Adrenal gland (tissue), 9 donors: ENCODE measurements at regions not wholly inside any gene's neighbourhood (a gene's known extent, or its start where the extent isn't known, plus 50 kb on each side); places are given as distances from the start of the nearest gene placed in this dataset.

ENCODE experiments used
- DNase-seq, 7 donors: peaks; one replicate each; pipeline ENCODE4 v3.0.0-alpha.2; 2019 to 2020
- H3K27ac ChIP-seq, 5 donors: fragments of 200-600 bp; sonication (generic) in 4 of 5; 1 replicate in 3 of 5; 2 replicates in 2 of 5; pipeline versions ENCODE4 v1.5.1 to v1.8.0; 2016 to 2020; ENCODE audit warnings: mild to moderate bottlenecking in 1 of 5
- H3K27me3 ChIP-seq: fragments of 200-600 bp; 2 replicates; pipeline ENCODE4 v1.8.0; 2021
- H3K36me3 ChIP-seq, 2 donors: fragments of 200-600 bp; replicated peaks in 1 of 2; 1 replicate in 1 of 2; 2 replicates in 1 of 2; pipeline versions ENCODE4 v1.5.1 to v1.8.0; 2018 to 2022
- H3K4me1 ChIP-seq, 2 donors: fragments of 200-600 bp; replicated peaks in 1 of 2; 1 replicate in 1 of 2; 2 replicates in 1 of 2; pipeline versions ENCODE4 v1.5.1 to v1.8.0; 2018 to 2021
- H3K4me3 ChIP-seq, 4 donors: fragments of 200-600 bp; sonication (generic) in 3 of 4; one replicate each; pipeline ENCODE4 v1.5.1; 2016 to 2018
- H3K9me3 ChIP-seq, 3 donors: fragments of 200-600 bp; sonication (generic) in 1 of 3; replicated peaks in 1 of 3; 1 replicate in 2 of 3; 2 replicates in 1 of 3; pipeline versions ENCODE4 v1.5.1 to v1.8.0; 2016 to 2021
- POLR2A ChIP-seq, 2 donors: fragments of 450-650 bp; IDR thresholded peaks; one replicate each; pipeline ENCODE4 v1.6.1; 2017; ENCODE audit warnings: antibody characterized with exemption in 2 of 2, mild to moderate bottlenecking in 2 of 2, moderate library complexity in 1 of 2
- WGBS, 4 donors: extraction: QIAGEN DNeasy Blood & Tissue Kit in 2 of 4; methylation state at CpG; one replicate each; pipeline versions ENCODE4 v1.1.5 to v1.1.7; 2013 to 2017; 5-methylcytosine and 5-hydroxymethylcytosine counted together
- intact Hi-C, 2 donors: fragments of 100-400 bp; cut with DNase I; formaldehyde crosslinking; loops; one replicate each; pipeline versions ENCODE4 v1.14.1 to v1.15.0; 2022 to 2023
- TF ChIP-seq, protein P1 (sequence below), 6 experiments: fragments of 450-650 bp in 4 of 6; fragments of 200-600 bp in 2 of 6; sonication (generic) in 1 of 6; IDR thresholded peaks; 1 replicate in 5 of 6; 2 replicates in 1 of 6; pipeline versions ENCODE4 v1.5.1 to v1.8.0; 2016 to 2021; ENCODE audit warnings: antibody characterized with exemption in 6 of 6, mild to moderate bottlenecking in 2 of 6, moderate library complexity in 1 of 6
- donor health status: healthy with polysubstance abuse.
- donor health status: Bipolar disorder and iron deficiency.
- donor health status: DM: yes; HTN: yes; CAD: no.
- donor health status: DM: no; HTN: no; CAD: no.
- donor health status: DM: no; HTN: no; CAD: no.

DNA sequence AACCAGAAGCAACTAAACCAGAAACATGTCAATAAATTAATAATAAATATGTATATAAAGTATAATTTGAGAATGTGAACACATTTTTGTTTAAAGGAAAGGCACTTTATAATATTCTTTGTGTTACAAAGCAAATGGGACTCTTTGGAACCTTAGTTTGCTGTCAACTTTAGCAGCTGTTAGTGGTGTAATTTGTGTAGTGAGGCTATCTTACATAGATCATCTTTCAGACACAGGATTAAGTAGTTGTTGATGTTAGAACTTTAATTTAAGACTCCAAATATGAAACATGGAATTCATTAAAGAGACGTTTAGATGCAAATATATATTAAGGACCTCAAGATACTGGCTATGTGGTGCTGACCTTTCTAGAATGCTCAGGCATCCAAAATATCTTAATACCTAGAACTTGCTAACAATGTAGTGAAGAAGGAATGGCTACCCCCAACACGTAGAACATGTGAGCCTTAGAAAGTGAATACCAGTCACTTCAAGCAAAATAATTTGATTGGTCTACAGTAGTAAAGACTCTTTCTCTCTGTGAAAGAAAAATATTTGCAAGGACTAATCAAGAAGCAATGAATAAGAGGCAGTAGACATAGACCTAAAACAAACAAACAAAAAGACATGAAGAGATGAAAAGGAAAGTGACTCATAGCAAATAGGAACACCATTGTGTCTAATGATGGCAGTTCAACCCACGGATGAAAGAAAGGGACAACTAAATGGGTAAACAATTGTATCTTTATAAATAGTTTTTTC is 811.4 kb downstream of the USP25 start:
- WGBS, 4 donors = 83 to 87% (median 84%) methylated on average over 3 of the region's 3 CpGs
- intact Hi-C loops = no loop called here

DNA sequence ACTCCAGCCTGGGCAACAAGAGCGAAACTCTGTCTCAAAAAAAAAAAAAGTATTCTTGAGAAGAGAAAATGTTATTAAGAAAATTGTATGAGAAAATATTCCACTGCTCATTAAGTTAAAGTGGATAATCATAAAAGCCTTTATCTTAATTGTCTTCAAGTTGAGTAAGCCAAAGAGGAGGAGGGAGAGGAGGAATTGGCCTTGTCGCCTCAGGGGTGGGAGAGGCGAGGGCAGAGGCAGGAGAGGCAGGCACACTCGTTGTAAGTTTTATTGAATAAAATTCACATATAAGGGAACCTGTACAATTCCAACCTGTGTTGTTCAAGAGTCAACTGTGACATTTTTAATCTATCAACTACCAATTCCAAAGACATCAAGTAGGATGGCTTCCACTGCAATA is 820.3 kb downstream of the USP25 start:
- WGBS, 4 donors = 66 to 84% (median 78%) methylated on average over 4 of the region's 4 CpGs
- intact Hi-C loops = no loop called here

More for the DNA sequence above, 811.4 kb downstream of the USP25 start:
- H3K4me1 ChIP-seq = no peaks in the 10 kb centered on the region
- no peak overlapping the region for H3K4me3 ChIP-seq
- no peak for TF ChIP-seq POLR2A (IDR thresholded peaks at IDR 0.05)
- TF ChIP-seq, protein P1, sequence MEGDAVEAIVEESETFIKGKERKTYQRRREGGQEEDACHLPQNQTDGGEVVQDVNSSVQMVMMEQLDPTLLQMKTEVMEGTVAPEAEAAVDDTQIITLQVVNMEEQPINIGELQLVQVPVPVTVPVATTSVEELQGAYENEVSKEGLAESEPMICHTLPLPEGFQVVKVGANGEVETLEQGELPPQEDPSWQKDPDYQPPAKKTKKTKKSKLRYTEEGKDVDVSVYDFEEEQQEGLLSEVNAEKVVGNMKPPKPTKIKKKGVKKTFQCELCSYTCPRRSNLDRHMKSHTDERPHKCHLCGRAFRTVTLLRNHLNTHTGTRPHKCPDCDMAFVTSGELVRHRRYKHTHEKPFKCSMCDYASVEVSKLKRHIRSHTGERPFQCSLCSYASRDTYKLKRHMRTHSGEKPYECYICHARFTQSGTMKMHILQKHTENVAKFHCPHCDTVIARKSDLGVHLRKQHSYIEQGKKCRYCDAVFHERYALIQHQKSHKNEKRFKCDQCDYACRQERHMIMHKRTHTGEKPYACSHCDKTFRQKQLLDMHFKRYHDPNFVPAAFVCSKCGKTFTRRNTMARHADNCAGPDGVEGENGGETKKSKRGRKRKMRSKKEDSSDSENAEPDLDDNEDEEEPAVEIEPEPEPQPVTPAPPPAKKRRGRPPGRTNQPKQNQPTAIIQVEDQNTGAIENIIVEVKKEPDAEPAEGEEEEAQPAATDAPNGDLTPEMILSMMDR (IDR thresholded peaks at IDR 0.05) = no peak
- no peaks in the 10 kb centered on the region for H3K9me3 ChIP-seq
- DNase-seq = no peak
- no peak overlapping the region for H3K27ac ChIP-seq
- H3K36me3 ChIP-seq = no peaks in the 10 kb centered on the region
- no peaks in the 10 kb centered on the region for H3K27me3 ChIP-seq

DNA sequence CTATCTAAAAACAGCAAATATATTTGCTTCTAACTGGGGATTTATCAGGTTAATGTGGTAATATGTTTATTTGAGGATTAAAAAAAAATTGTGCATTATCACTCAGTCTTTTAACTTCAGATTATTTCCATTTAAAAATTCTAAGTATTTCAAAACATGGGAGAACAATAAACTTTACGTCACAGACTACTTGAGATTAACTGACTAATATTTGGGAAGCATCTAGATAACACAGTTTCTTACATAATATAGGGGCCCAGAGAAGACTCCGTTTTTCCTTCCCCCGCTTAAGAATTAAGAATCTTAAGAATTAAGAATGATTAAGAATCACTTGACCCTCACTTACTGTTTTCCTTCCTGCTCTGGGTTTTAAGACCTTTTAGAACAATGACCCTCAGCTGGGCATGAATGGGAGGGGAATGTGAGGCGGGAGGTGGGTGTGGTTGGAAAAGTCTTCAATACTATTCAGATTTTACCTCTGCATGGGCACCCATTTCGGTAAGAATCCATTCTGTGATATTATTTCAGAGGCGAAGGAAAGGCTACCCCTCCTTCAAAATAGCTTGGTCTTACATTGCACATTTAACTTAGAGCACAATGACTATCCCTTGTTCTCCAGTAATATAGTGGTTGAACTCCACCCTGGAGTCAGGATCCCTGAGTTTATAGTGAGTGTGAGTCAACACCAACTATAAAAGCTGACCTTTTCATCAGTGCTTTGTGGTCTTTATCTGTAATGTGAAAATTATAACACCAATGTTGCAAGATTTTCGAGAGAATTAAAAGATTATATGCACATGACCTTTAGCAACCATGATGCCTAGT is 821.3 kb downstream of the USP25 start:
- intact Hi-C loops = no loop called here
- Histone ChIP-seq H3K36me3 (no peaks in the 10 kb centered on the region), H3K4me3 (no peak overlapping the region), H3K27ac (no peak overlapping the region), H3K27me3 (no peaks in the 10 kb centered on the region), H3K4me1 (no peaks in the 10 kb centered on the region), H3K9me3 (no peaks in the 10 kb centered on the region)
- 91 to 96% (median 92%) methylated on average over 7 of the region's 7 CpGs for WGBS, 4 donors
- TF ChIP-seq, protein P1 (IDR thresholded peaks at IDR 0.05) = no peak
- TF ChIP-seq POLR2A (IDR thresholded peaks at IDR 0.05) = no peak
- DNase-seq = no peak

More for the DNA sequence above, 820.3 kb downstream of the USP25 start:
- Histone ChIP-seq H3K4me3 (no peak overlapping the region), H3K4me1 (no peaks in the 10 kb centered on the region), H3K9me3 (no peaks in the 10 kb centered on the region), H3K27me3 (no peaks in the 10 kb centered on the region), H3K36me3 (no peaks in the 10 kb centered on the region), H3K27ac (no peak overlapping the region)
- DNase-seq = no peak
- TF ChIP-seq, protein P1 (IDR thresholded peaks at IDR 0.05) = no peak

DNA sequence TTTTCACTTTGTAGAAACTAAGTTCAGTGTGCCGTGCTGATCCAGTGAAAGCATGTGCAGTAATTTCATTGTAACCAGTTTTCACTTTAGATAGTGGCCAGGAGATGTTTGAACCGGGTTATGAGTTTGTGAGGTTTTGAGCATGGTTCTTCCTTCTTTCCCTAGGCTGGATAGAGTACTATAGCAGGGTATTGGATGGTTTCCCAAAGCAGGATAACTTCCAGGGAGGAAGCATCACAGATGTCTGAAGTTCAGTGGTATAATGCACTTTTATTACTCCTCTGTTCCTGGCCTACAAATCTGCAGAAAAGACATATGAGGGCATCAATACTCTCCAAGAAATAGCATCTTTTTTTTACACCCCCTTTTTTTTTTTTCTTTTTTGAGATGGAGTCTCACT is 823.1 kb downstream of the USP25 start:
- no peak overlapping the region for H3K27ac ChIP-seq
- intact Hi-C loops = no loop called here
- H3K27me3 ChIP-seq = no peaks in the 10 kb centered on the region
- no peak for TF ChIP-seq POLR2A (IDR thresholded peaks at IDR 0.05)
- TF ChIP-seq, protein P1 (IDR thresholded peaks at IDR 0.05) = no peak
- no peaks in the 10 kb centered on the region for H3K36me3 ChIP-seq
- no peaks in the 10 kb centered on the region for H3K4me1 ChIP-seq
- no peak overlapping the region for H3K4me3 ChIP-seq
- DNase-seq = no peak
- H3K9me3 ChIP-seq = no peaks in the 10 kb centered on the region
- WGBS, 4 donors = 88 to 100% (median 92%) methylated on average over 2 of the region's 2 CpGs
